ENCODE measurements at regions not wholly inside any gene's neighbourhood (a gene's known extent, or its start where the extent isn't known, plus 50 kb on each side); places are given as distances from the start of the nearest gene placed in this dataset.

DNA sequence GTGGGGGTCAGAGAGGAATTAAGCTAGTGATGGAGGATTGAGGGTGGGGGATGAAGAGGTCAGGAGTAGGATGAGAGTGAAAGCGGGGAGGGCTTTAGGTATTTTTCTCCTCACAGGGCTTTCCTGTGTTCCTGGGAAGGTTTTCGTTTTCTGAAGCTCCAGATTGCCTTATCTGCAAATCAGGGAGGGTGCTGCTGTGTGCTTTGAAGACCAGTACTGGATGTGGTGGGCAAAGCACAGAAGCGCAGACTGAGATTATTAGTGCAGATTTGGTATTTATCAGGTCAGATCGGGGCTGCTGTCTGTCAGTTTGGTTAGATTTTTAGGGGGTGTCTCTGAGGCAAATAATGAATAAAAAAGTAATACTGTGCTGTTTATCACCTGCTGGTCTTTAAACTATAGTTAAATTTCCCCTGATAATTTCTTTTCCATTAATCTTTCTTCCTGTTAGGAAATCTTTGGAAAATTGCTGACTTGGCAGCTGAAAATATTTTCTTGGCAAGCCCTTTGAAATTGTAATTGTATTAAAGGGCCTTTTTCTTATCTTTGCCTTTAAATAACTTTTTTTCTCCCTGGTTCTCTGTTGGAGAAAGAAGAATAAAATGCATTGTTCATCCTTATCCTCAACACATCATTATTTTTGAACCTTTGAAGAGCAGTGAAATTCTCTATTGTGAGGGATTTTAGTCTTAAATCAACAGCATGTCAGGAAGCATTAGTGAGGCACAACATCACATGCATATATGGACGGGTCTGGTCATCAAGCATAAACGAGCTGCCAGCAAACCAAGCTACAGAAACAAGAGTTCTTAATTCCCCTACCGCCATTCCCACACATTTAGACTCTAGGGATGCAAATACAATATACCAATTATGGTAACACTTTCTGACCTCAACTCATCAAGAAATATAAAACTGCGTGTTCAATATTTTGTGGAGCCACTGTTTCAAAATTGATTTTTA, 139.6 kb downstream of the S1PR1 start:
- intact Hi-C loops (cut with DNase I; ENCODE audit: low total_unique reads) = no loop called here
- WGBS, 2 donors = 59 to 61% methylated on average over 8 of the region's 8 CpGs
- H3K4me3 ChIP-seq (ENCODE audit: low read depth, poor library complexity, severe bottlenecking) = no peak overlapping the region
- TF ChIP-seq POLR2A (IDR thresholded peaks at IDR 0.05) = no peak
- TF ChIP-seq, protein P1, sequence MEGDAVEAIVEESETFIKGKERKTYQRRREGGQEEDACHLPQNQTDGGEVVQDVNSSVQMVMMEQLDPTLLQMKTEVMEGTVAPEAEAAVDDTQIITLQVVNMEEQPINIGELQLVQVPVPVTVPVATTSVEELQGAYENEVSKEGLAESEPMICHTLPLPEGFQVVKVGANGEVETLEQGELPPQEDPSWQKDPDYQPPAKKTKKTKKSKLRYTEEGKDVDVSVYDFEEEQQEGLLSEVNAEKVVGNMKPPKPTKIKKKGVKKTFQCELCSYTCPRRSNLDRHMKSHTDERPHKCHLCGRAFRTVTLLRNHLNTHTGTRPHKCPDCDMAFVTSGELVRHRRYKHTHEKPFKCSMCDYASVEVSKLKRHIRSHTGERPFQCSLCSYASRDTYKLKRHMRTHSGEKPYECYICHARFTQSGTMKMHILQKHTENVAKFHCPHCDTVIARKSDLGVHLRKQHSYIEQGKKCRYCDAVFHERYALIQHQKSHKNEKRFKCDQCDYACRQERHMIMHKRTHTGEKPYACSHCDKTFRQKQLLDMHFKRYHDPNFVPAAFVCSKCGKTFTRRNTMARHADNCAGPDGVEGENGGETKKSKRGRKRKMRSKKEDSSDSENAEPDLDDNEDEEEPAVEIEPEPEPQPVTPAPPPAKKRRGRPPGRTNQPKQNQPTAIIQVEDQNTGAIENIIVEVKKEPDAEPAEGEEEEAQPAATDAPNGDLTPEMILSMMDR (IDR thresholded peaks at IDR 0.05) = no peak
- DNase-seq (ENCODE audit: low spot score in 2 of 2) = no peak

DNA sequence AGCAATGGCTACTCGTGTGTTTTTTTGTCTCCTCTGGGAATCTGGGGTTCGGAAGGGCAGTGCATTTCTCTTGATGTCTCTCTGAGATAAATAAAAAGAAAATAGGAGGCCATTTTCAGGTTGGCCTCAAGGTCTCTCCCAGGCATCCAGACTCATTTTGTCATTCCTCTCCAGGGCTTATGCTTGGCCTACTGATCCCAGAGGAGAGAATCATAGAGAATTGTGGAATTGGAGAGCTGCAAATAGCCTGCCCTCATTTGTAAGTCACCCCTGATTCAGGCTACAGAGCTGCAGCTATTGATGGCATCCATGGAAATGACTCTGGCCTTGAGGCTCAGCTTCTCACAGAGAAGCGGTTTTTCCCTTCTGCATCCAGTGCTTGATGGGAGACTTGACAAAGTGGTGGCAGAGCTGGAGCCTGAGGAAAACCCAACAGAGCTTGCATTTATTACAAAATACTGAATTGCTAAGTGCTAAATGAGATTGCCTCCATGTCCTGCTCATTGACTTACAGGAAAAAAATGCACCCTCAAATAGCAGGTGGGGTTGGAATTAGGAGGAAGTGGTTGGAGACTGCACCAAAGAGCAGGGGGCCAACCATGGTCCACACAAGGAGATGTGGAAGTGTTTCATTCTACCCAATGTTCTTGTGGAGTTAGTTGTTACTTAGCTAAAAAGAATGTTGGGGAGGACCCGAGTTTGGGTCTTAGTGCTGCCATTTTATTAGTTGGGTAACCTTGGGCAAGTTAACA, 140.4 kb downstream of the S1PR1 start:
- DNase-seq (ENCODE audit: low spot score in 2 of 2) = no peak
- WGBS, 2 donors = 66 to 83% methylated on average over 4 of the region's 4 CpGs
- TF ChIP-seq, protein P1 (IDR thresholded peaks at IDR 0.05) = no peak
- TF ChIP-seq POLR2A (IDR thresholded peaks at IDR 0.05) = no peak
- no peak overlapping the region for H3K4me3 ChIP-seq (ENCODE audit: low read depth, poor library complexity, severe bottlenecking)
- intact Hi-C loops (cut with DNase I; ENCODE audit: low total_unique reads) = no loop called here

DNA sequence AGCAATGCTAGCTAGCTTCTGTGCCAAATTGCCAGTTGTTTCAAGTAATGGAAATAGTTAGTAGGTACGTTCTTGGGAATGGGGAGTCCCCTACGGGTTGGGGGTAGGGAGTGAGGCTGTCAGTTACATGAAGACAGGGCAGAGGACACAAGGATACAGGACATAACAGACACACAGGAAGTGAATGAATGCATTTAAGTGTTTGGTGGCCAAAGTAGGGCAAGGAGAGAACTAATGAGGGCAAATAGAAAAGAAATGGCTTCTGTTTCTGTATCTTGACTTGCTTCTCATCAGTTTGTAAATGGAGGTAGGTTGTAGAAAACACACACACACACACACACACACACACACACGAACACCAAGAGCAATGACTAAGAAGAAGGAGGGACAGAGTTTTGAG, 142.2 kb downstream of the S1PR1 start:
- no peak for DNase-seq (ENCODE audit: low spot score in 2 of 2)
- 64 to 71% methylated on average over 3 of the region's 3 CpGs for WGBS, 2 donors
- no peak overlapping the region for H3K4me3 ChIP-seq (ENCODE audit: low read depth, poor library complexity, severe bottlenecking)
- TF ChIP-seq, protein P1 (IDR thresholded peaks at IDR 0.05) = no peak
- no peak for TF ChIP-seq POLR2A (IDR thresholded peaks at IDR 0.05)
- intact Hi-C loops (cut with DNase I; ENCODE audit: low total_unique reads) = no loop called here

DNA sequence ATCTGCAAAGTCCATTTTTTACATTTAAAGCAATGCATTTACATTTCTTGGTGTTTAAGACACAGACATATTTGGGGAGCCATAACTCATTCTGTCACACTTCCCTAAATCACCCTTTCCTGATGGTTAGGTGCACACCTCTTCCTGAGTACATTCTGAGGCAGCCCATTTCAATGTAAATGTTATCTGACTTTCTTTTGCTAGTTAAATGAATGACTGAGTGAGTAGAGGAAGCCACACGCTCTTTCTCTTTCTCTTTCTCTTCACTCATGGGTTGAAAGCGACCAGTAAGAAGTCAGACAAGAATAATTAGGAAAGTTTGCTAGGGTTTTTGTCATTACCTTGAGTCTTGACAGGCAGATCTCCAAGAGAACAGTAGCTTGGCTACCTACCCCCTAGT, 143.1 kb downstream of the S1PR1 start:
- H3K4me3 ChIP-seq (ENCODE audit: low read depth, poor library complexity, severe bottlenecking) = no peak overlapping the region
- TF ChIP-seq, protein P1 (IDR thresholded peaks at IDR 0.05) = no peak
- no peak for TF ChIP-seq POLR2A (IDR thresholded peaks at IDR 0.05)
- WGBS, 2 donors = 74 to 78% methylated on average over 2 of the region's 2 CpGs
- no peak for DNase-seq (ENCODE audit: low spot score in 2 of 2)
- intact Hi-C loops (cut with DNase I; ENCODE audit: low total_unique reads) = no loop called here

DNA sequence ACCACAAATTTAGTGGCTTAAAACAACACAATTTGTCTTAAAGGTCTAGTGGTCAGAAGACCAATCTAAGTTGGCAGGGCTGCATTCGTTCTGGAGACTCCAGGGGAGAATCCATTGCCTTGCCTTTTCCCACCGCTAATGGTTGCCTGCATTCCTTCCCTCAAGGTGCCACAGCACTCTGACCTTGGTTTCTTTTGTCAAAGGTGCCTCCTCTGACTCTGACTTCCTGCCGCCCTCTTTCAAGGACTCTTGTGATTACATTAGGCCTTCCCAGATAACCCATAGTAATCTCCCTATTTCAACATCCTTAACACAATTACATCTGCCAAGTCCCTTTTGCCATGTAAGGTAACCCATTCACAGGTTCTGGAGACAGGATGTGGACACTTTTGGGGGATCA, 145.3 kb downstream of the S1PR1 start:
- no peak for DNase-seq (ENCODE audit: low spot score in 2 of 2)
- no peak overlapping the region for H3K4me3 ChIP-seq (ENCODE audit: low read depth, poor library complexity, severe bottlenecking)
- intact Hi-C loops (cut with DNase I; ENCODE audit: low total_unique reads) = no loop called here
- WGBS, 2 donors = 64 to 68% methylated on average over 3 of the region's 3 CpGs
- TF ChIP-seq POLR2A (IDR thresholded peaks at IDR 0.05) = no peak
- TF ChIP-seq, protein P1 (IDR thresholded peaks at IDR 0.05) = no peak

Data from lower leg skin (tissue), 4 donors.